MV-4-11 (cell line): ENCODE measurements at regions not wholly inside any gene's neighbourhood (a gene's known extent, or its start where the extent isn't known, plus 50 kb on each side); places are given as distances from the start of the nearest gene placed in this dataset.

Source experiments
- DNase-seq: peaks from one replicate; lab custom pipeline; 2025; lab: John Stamatoyannopoulos, UW

GRCh38 chr19:32208060-32208459 lies 137.3 kb upstream of the ZNF507 start:
- DNase-seq = no peak

DNA sequence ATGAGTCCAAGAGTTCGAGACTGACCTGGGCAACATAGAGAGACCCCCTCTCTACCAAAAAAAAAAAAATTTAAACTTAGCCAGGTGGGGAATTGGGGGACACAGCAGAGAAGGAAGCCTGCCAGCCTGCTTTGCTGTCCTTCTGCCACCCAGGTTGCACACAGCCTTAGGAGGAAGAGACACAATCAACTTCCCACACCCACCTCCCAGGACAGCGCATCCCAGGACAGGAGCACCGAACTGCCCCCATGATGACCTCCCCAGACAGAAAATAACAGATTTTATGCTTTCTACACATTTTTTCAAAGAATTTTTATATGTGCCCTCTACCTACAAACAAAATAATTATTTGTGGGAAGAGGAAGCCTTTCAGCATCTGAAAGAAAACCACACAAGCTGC lies 126.0 kb upstream of the ZNF507 start:
- no peak for DNase-seq

DNA sequence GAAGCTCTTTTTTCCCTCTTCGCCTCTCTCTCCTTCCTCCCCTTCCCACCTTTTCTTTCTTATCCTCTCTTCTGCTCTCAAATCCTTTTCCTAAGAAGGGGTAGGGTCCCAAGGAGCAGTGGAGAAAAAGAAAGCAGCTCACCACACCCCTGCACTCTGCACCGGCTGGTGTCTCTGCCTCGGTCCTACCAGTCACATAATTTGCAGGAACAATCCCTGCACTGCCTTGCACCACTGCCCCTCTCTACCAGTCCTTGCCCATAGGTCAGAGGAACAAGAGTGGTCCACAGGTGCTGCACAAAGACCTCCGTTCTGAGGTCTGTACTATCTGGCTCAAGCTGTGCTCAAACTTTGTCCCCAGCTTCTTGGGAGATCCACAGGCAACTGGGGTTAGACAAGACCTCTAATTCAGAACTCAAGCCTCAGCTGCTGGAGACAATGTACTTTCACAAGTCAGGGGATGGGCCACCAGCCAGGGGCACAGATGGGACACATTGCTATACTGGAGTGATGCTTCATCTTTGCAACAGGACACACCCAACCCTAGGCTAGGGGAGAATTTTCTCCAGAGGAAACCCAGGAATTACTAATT lies 125.4 kb upstream of the ZNF507 start:
- no peak for DNase-seq

DNA sequence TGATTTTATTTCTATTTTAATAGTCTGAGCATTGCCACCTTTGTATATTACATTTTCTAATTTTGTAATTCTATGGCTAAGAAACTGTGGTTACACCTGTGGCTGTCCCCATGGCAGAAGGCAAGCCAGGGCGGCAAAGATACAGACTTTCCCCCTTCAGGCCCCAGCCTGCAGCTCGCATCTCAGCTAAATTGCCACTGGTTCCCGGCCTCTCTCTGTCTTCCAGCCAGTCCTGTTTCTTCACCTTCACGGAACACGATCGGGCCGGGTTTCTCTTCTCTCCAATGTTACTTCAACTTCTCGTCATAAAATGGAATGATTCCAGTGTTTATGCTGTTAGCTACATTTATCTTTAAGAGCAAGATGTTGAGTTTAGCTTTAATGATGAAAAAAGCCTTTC lies 124.5 kb upstream of the ZNF507 start:
- DNase-seq = no peak

- DNase-seq = no peak
These were observed 122.9 kb upstream of the ZNF507 start for GRCh38 chr19:32222556-32222955.

DNA sequence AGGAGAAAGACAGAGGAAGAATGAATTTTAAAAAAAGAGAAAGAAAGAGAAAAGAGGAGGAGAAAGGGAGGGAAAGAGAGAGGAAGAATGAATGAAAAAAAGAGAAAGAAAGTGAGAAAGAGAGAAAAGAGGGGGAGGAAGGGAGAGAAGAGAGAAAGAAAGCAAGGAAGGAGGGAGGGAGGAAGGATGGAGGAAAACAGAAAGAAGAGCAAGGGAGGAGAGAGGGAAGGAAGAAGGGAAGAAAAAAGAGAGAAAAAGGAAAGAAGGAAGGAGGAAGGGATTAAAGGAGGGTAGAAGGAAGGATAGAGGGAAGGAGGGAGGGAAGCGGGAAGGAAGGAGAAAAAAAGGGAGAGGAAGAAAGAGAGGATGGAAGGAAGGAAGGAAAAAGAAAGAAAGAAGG lies 122.3 kb upstream of the ZNF507 start:
- DNase-seq = no peak

DNA sequence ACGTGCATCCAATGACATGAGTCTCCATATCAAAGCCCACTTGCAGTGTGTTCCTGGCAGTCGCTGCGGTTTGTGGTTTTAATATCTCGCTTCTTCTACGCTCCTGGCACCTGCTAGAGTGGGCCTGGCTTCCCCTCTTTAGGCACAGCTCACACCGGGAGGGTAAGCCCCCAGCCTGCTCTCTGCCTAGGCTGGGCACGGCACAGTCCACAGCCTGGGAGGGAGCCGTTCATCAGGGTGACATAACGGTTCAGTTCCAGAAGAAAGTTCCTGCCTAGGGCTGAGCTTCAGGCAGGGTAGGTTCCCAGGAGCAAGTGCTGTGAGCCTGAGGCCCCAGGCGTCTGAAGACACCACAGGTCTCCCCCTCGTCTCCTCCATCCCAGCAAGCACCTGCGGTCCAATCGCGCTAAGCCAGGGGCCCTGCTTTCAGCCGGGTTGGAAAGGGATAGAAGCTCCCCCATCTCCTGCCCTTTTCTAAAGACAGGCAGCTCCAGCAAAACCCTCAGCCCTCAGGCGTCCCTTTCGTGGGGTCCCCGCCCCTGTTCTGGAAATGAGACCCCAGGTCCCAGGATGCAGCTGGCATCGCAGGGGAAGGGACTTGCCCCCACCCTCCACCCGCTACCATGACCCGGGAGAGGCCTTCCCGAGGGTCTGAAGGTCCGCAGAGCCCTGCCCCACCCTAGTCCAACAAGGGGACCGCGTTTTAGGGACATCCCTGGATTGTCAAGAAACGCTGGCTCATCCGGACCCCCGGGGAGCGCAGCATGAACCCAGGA lies 121.6 kb upstream of the ZNF507 start:
- no peak for DNase-seq

GRCh38 chr19:32224371-32225244 lies 120.8 kb upstream of the ZNF507 start:
- peak; percentile 36 for DNase-seq

GRCh38 chr19:32227561-32228165 lies 117.7 kb upstream of the ZNF507 start:
- DNase-seq = no peak

DNA sequence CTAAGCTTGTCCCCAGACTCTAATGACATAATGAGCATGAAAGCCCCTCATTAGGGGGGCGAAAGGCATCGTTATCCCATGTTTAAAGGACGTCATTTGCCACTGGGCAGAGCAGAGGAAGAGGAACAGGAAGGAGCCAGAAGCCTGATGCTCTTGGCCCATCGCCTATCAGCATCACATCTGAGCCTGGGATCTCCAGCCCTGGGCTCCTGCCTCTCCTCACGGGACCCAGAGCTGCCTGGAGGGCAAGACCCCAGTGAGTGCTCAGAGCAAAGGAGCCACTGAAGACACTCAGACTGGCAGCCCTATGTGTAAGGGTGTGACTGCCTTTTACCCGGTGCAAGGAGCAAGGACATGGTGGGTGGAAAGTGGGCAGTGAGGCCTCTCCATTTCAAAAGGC lies 115.0 kb upstream of the ZNF507 start:
- no peak for DNase-seq

GRCh38 chr19:32231020-32231419 lies 114.4 kb upstream of the ZNF507 start:
- no peak for DNase-seq

DNA sequence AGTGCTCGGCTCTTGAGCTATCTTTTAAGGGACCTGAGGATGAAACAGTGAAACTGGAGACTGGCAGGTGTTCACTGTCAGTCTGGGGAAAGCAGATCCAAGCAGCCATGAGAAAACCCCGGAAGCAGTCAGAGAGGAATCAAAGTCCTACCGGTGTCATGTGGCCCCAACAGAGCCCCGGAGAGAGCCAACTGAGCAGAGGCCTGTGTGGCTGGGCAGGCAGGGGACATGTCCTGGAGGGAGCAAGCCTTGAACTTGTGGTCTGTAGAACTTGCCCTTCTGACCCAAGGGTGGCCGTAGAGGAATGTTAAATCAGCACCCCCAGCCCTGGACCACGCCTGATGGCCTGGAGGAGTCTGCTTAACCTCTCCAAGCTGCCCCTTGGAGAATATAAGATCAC lies 113.7 kb upstream of the ZNF507 start:
- no peak for DNase-seq

GRCh38 chr19:32232449-32232848 lies 113.0 kb upstream of the ZNF507 start:
- DNase-seq = no peak

GRCh38 chr19:32233091-32233490 lies 112.3 kb upstream of the ZNF507 start:
- DNase-seq = peak; percentile 53

GRCh38 chr19:32233885-32234284 lies 111.5 kb upstream of the ZNF507 start:
- no peak for DNase-seq

DNA sequence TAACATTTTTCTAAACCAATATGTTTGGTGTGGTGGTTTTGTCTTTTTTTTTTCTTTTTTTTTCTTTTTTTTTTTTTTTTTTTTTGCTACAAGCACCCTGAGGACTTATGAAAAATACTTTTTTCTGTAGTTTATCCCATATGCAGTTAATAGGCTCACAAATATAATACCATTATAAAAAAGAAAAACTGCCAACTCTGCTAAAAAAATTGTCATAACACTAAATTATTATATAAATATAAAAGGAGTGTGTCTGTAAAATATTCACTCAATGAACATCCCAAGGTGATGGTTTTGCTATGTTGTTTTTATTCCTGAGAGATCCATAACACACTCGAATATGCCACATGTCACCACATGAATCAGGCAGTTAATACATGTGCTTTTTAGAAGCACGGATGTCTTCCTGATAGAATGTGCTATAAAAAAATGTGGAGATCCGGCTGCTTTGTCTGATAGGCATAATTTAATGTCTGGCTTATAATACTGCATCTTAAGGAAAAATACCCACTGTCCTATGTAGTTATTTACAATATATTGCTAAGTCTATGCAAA lies 110.7 kb upstream of the ZNF507 start:
- DNase-seq = no peak

GRCh38 chr19:32238076-32238475 lies 107.3 kb upstream of the ZNF507 start:
- DNase-seq = peak; percentile 90

DNA sequence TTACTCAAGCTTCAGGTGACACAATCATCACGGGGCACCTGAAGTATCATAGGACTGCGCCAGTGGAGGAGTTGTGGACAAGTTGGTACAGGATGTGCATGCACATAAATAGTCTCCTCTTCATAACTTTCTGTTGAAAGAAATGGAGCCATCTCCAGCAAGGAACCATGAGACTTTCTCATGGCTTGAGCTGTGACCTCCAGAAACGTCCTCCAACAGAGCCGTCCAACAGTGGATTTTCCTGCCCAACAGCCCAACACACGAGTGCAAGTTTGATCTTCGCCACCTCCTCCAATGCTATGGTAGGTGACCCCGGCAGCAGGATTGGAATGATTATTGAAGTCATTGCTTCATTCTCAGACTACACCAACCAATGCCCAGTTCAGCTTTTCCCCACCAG lies 105.1 kb upstream of the ZNF507 start:
- DNase-seq = no peak

DNA sequence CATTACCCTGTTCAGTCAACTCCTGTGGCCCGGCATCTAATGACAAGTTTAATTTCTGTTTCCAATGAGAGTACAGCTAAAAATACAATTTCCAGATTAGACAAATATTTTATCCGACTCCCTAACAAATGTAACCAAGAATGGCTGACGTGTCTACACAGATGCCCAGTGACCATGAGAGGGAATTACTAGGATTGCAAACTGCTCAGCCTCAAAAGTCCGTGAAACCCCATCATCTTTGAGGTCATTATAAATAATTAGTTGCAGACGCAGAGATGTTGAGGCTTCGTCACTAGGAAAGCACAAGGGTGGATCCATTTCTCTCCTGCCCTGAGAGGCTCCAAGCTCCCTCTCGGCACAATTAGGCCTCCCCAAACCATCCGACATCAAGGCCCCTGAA lies 104.1 kb upstream of the ZNF507 start:
- DNase-seq = no peak

DNA sequence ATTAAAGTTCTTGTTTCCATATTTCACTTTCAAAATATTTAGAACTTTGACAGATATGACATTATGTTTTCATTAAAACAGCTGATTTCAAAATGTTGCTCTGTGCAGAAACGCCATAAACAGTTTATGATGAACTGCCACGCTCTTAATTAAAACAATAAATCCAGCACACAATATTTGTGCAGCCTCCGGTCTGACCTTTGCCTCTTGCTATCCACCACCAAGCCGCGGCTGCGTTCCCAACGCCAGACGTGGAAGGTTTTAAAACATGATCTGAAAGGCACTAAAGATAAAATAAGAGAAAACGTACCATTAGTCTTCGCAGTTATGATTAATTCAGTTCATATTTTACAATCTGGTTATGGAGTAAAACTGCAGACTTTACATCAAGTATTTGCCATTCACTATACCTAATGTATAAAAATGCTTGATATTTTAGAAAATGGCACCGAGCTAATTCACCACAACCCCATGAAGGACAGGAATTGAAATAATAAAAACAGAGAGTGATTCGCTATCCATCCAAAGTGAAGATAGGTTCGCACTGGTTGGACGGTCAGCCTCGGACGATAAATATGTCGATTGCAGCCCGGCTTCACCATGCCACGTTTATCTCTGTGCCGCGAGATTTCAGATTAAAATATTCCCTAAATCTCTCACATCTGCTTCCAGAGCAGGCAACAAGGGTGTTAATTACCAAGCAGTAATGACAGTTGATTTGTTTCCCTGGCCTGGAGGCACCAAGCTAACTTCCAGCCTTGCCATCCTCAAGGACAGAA lies 103.3 kb upstream of the ZNF507 start:
- DNase-seq = no peak

- DNase-seq = no peak
These were observed 99.4 kb upstream of the ZNF507 start for GRCh38 chr19:32246006-32246405.
